ENCODE measurements at regions not wholly inside any gene's neighbourhood (a gene's known extent, or its start where the extent isn't known, plus 50 kb on each side); places are given as distances from the start of the nearest gene placed in this dataset.
"Not testable (repeated sequence)": the region's sequence is repeated elsewhere in the genome, so short reads cannot be mapped to it uniquely, and the experiment has no call there.

- DNase-seq (ENCODE audit: low read depth in 2 of 2) = no peak
Observed at GRCh38 chr14:81584495-81584894, 50.8 kb upstream of the SEL1L start.

GRCh38 chr14:81589381-81590065 lies 55.9 kb upstream of the SEL1L start:
- no peak for DNase-seq (ENCODE audit: low read depth in 2 of 2)

- no peak for DNase-seq (ENCODE audit: low read depth in 2 of 2)
Observed at GRCh38 chr14:81591266-81591665, 57.6 kb upstream of the SEL1L start.

GRCh38 chr14:81594012-81594411 lies 60.4 kb upstream of the SEL1L start:
- no peak for DNase-seq (ENCODE audit: low read depth in 2 of 2)

GRCh38 chr14:81605660-81606059 lies 72.0 kb upstream of the SEL1L start:
- no peak for DNase-seq (ENCODE audit: low read depth in 2 of 2)

GRCh38 chr14:81613341-81614045 lies 79.8 kb upstream of the SEL1L start:
- DNase-seq (ENCODE audit: low read depth in 2 of 2) = no peak

GRCh38 chr14:81614302-81614701 lies 80.6 kb upstream of the SEL1L start:
- not testable (repeated sequence) for DNase-seq (ENCODE audit: low read depth in 2 of 2)

- no peak for DNase-seq (ENCODE audit: low read depth in 2 of 2)
Observed at GRCh38 chr14:81618695-81619094, 85.0 kb upstream of the SEL1L start.

- DNase-seq (ENCODE audit: low read depth in 2 of 2) = no peak
Observed at GRCh38 chr14:81619816-81620215, 86.2 kb upstream of the SEL1L start.

GRCh38 chr14:81623771-81624396 lies 90.2 kb upstream of the SEL1L start:
- DNase-seq (ENCODE audit: low read depth in 2 of 2) = not testable (repeated sequence)

- no peak for DNase-seq (ENCODE audit: low read depth in 2 of 2)
Observed at GRCh38 chr14:81625343-81625742, 91.7 kb upstream of the SEL1L start.

- no peak for DNase-seq (ENCODE audit: low read depth in 2 of 2)
Observed at GRCh38 chr14:81632157-81632556, 98.5 kb upstream of the SEL1L start.

- DNase-seq (ENCODE audit: low read depth in 2 of 2) = no peak
Observed at GRCh38 chr14:81633496-81633895, 99.8 kb upstream of the SEL1L start.

GRCh38 chr14:81637639-81638038 lies 104.0 kb upstream of the SEL1L start:
- no peak for DNase-seq (ENCODE audit: low read depth in 2 of 2)

GRCh38 chr14:81638656-81639280 lies 105.1 kb upstream of the SEL1L start:
- DNase-seq (ENCODE audit: low read depth in 2 of 2) = no peak

GRCh38 chr14:81653626-81654025 lies 120.0 kb upstream of the SEL1L start:
- DNase-seq (ENCODE audit: low read depth in 2 of 2) = no peak

GRCh38 chr14:81655423-81656314 lies 122.0 kb upstream of the SEL1L start:
- DNase-seq (ENCODE audit: low read depth in 2 of 2) = no peak

GRCh38 chr14:81656811-81657210 lies 123.2 kb upstream of the SEL1L start:
- DNase-seq (ENCODE audit: low read depth in 2 of 2) = no peak

GRCh38 chr14:81662066-81662465 lies 128.4 kb upstream of the SEL1L start:
- no peak for DNase-seq (ENCODE audit: low read depth in 2 of 2)

GRCh38 chr14:81662570-81663197 lies 129.0 kb upstream of the SEL1L start:
- no peak for DNase-seq (ENCODE audit: low read depth in 2 of 2)

GRCh38 chr14:81668626-81669274 lies 135.1 kb upstream of the SEL1L start:
- DNase-seq (ENCODE audit: low read depth in 2 of 2) = no peak
